Endothelial cell of umbilical vein (primary cell): ENCODE measurements at regions not wholly inside any gene's neighbourhood (a gene's known extent, or its start where the extent isn't known, plus 50 kb on each side); places are given as distances from the start of the nearest gene placed in this dataset.

Source experiments
- BruUV-seq: library from RNA; stranded (reverse); fragments of 400-500 nt; replicated peaks from 2 replicates; lab custom pipeline; 2021; lab: Mats Ljungman, UMichigan
- CTCF ChIA-PET: fragments of 300-600, 350-600 bp; sonication (Branson Sonifier 250); formaldehyde crosslinking; loops from one replicate; lab custom pipeline; 2021; ENCODE audit warnings: antibody characterized with exemption, inconsistent platforms; lab: Charles Lee
- POLR2A ChIA-PET: fragments of 300-600, 350-600 bp; sonication (Branson Sonifier 250); formaldehyde crosslinking; loops from one replicate; lab custom pipeline; 2021; ENCODE audit warnings: antibody characterized with exemption, inconsistent platforms; lab: Charles Lee
- DNase-seq: peaks from one replicate; pipeline ENCODE4 v3.0.0-alpha.2; 2011; ENCODE audit warnings: low read depth, low spot score
- FAIRE-seq: peaks from 2 replicates; lab custom pipeline; 2011; peaks lifted over from hg19 to GRCh38; lab: Jason Lieb, UNC
- H2AFZ ChIP-seq: 2 replicates; pipeline ENCODE4 v1.6.0; 2012; ENCODE audit warnings: low read depth, low read length, control low read depth, inconsistent platforms
- H3K27ac ChIP-seq: 2 replicates; pipeline ENCODE4 v1.5.1; 2011; ENCODE audit warnings: low read depth, mild to moderate bottlenecking, control low read depth, low read length, moderate library complexity; ENCODE audit not compliant: insufficient read depth
- H3K27me3 ChIP-seq, 2 experiments: 2 replicates each; pipeline versions ENCODE4 v1.6.0 to v1.6.1; 2011; ENCODE audit warnings: low read length in 2 of 2, mixed read lengths in 1 of 2; ENCODE audit not compliant: control insufficient read depth in 2 of 2, insufficient read depth in 2 of 2
- H3K36me3 ChIP-seq, 2 experiments: 2 replicates in 1 of 2; 3 replicates in 1 of 2; pipeline ENCODE4 v1.5.1; 2011; ENCODE audit warnings: low read length in 2 of 2, mild to moderate bottlenecking in 1 of 2, moderate library complexity in 1 of 2; ENCODE audit not compliant: control insufficient read depth in 2 of 2, insufficient read depth in 2 of 2; ENCODE audit errors: extremely low read depth in 1 of 2
- H3K4me1 ChIP-seq: 3 replicates; pipeline ENCODE4 v1.5.1; 2011; ENCODE audit warnings: mild to moderate bottlenecking, low read length; ENCODE audit not compliant: control insufficient read depth, insufficient read depth; ENCODE audit errors: extremely low read depth
- H3K4me2 ChIP-seq: 2 replicates; pipeline ENCODE4 v1.6.1; 2011; ENCODE audit warnings: low read length, control low read depth, mixed read lengths; ENCODE audit not compliant: insufficient read depth
- H3K4me3 ChIP-seq, 3 experiments: fragments of 200-600 bp in 1 of 3; sonication (generic), shearing (Covaris generic) in 1 of 3; replicated peaks in 1 of 3; 2 replicates each; pipeline ENCODE4 v1.5.1; 2011 to 2016; ENCODE audit warnings: control low read depth in 3 of 3, low read length in 3 of 3, mild to moderate bottlenecking in 2 of 3, inconsistent platforms in 1 of 3, low read depth in 1 of 3, moderate library complexity in 1 of 3; ENCODE audit not compliant: insufficient read depth in 1 of 3
- H3K79me2 ChIP-seq: 2 replicates; pipeline ENCODE4 v1.6.0; 2012; ENCODE audit warnings: low read length, inconsistent platforms; ENCODE audit not compliant: control insufficient read depth, insufficient read depth
- H3K9ac ChIP-seq: replicated peaks from 2 replicates; pipeline ENCODE3; 2011; ENCODE audit warnings: low read length, control low read depth; ENCODE audit not compliant: insufficient read depth; ENCODE audit errors: extremely low read depth
- H3K9me1 ChIP-seq: replicated peaks from 3 replicates; pipeline ENCODE4 v1.6.0; 2011; ENCODE audit warnings: mild to moderate bottlenecking, low read length; ENCODE audit not compliant: control insufficient read depth, insufficient read depth; ENCODE audit errors: extremely low read depth
- H3K9me3 ChIP-seq: replicated peaks from 2 replicates; pipeline ENCODE4 v1.5.1; 2012; ENCODE audit warnings: low read length, inconsistent platforms; ENCODE audit not compliant: control insufficient read depth, insufficient read depth
- H4K20me1 ChIP-seq: replicated peaks from 2 replicates; pipeline ENCODE3; 2011; ENCODE audit warnings: mild to moderate bottlenecking, low read length; ENCODE audit not compliant: control insufficient read depth, insufficient read depth; ENCODE audit errors: extremely low read depth
- CTCF ChIP-seq, 2 donors: IDR thresholded peaks; 1 replicate in 1 of 2; 2 replicates in 1 of 2; pipeline ENCODE4 v1.5.1; 2011; ENCODE audit warnings: low read length in 2 of 2, mild to moderate bottlenecking in 2 of 2, moderate library complexity in 2 of 2, control low read depth in 1 of 2, inconsistent platforms in 1 of 2, low read depth in 1 of 2; ENCODE audit not compliant: insufficient read depth in 1 of 2; ENCODE audit errors: extremely low read depth in 1 of 2
- EZH2 ChIP-seq: IDR thresholded peaks from 2 replicates; pipeline ENCODE4 v1.6.1; 2012; ENCODE audit warnings: borderline replicate concordance, low read depth, mild to moderate bottlenecking, moderate library complexity, low read length, inconsistent platforms; ENCODE audit not compliant: severe bottlenecking
- FOS ChIP-seq: IDR thresholded peaks from 2 replicates; pipeline ENCODE4 v1.6.1; 2011; ENCODE audit warnings: mild to moderate bottlenecking, low read length, moderate library complexity, borderline replicate concordance; ENCODE audit not compliant: insufficient read depth
- GATA2 ChIP-seq: IDR thresholded peaks from 2 replicates; pipeline ENCODE4 v1.7.0; 2011; ENCODE audit warnings: low read depth, mild to moderate bottlenecking, moderate library complexity, mixed read lengths, low read length; ENCODE audit not compliant: insufficient read length, insufficient read depth
- JUN ChIP-seq: IDR thresholded peaks from 2 replicates; pipeline ENCODE4 v1.6.1; 2011; ENCODE audit warnings: borderline replicate concordance, low read depth; ENCODE audit not compliant: insufficient read length, insufficient read depth
- MYC ChIP-seq: IDR thresholded peaks from one replicate; pipeline ENCODE4 v1.6.1; 2011; ENCODE audit warnings: mild to moderate bottlenecking, low read depth, low read length
- POLR2A ChIP-seq: IDR thresholded peaks from 2 replicates; pipeline ENCODE4 v1.6.1; 2012; ENCODE audit warnings: low read depth, mild to moderate bottlenecking, control low read depth, low read length
- POLR2AphosphoS5 ChIP-seq: IDR thresholded peaks from 2 replicates; pipeline ENCODE4 v1.6.1; 2012; ENCODE audit warnings: low read depth, mild to moderate bottlenecking, control low read depth, low read length, moderate library complexity; ENCODE audit not compliant: insufficient read depth
- dilution Hi-C: fragments of 300-500 bp; cut with MboI; formaldehyde crosslinking; loops from one replicate; pipeline ENCODE4 v1.15.0; 2019; ENCODE audit warnings: low sequenced_read_pairs; ENCODE audit not compliant: extremely low pct_ligation_motif_present
- intact Hi-C: fragments of 100-400 bp; cut with micrococcal nuclease; formaldehyde crosslinking; loops from one replicate; pipeline ENCODE4 v1.10.0; 2022
- TF ChIP-seq, protein P1 (sequence below): IDR thresholded peaks from 2 replicates; pipeline ENCODE4 v1.6.1; 2011; ENCODE audit not compliant: insufficient read depth, insufficient read length

GRCh38 chr1:217012659-217013058 is 289.4 kb upstream of the ESRRG start:
- no peak overlapping the region for H3K4me3 ChIP-seq
- TF ChIP-seq, protein P1, sequence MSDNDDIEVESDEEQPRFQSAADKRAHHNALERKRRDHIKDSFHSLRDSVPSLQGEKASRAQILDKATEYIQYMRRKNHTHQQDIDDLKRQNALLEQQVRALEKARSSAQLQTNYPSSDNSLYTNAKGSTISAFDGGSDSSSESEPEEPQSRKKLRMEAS: no peak
- TF ChIP-seq FOS: no peak
- TF ChIP-seq CTCF (IDR thresholded peaks at IDR 0.05; ENCODE audit: extremely low read depth in 1 of 2, insufficient read depth in 1 of 2, low read depth in 1 of 2, low read length in 2 of 2): no peak
- no peak for TF ChIP-seq MYC
- TF ChIP-seq JUN: no peak
- TF ChIP-seq GATA2: no peak
- TF ChIP-seq POLR2AphosphoS5: no peak
- TF ChIP-seq EZH2: no peak
- no peak for TF ChIP-seq POLR2A
- H3K27me3 ChIP-seq: no peaks in the 10 kb centered on the region
- no peaks in the 10 kb centered on the region for H3K9me1 ChIP-seq
- FAIRE-seq (no peak), DNase-seq (no peak)
- ChIA-PET CTCF (no interaction called here), POLR2A (no interaction called here)
- H3K79me2 ChIP-seq: no peaks in the 10 kb centered on the region
- H3K9ac ChIP-seq: no peak overlapping the region
- no peaks in the 10 kb centered on the region for H4K20me1 ChIP-seq
- no peak overlapping the region for H3K4me2 ChIP-seq
- H2AFZ ChIP-seq: no peak overlapping the region
- H3K36me3 ChIP-seq: no peaks in the 10 kb centered on the region
- H3K9me3 ChIP-seq: no peaks in the 10 kb centered on the region
- H3K27ac ChIP-seq: no peak overlapping the region
- intact Hi-C loops (no loop called here), dilution Hi-C loops (no loop called here)
- no peaks in the 10 kb centered on the region for H3K4me1 ChIP-seq
- no TSS peak for BruUV-seq
